HepG2 (cell line): ENCODE measurements at regions not wholly inside any gene's neighbourhood (a gene's known extent, or its start where the extent isn't known, plus 50 kb on each side); places are given as distances from the start of the nearest gene placed in this dataset.
A peak's percentile ranks its signal among the peaks of the same experiment; 100 is the strongest.

Source experiments
- BHLHE40 ChIP-seq: IDR thresholded peaks from 2 replicates; pipeline ENCODE4 v1.6.1; 2011; ENCODE audit warnings: low read length, improper control_type of control experiment
- BRD4 ChIP-seq: sonication (generic); formaldehyde crosslinking; IDR thresholded peaks from 2 replicates; pipeline ENCODE4 v1.4.0; 2020; ENCODE audit warnings: missing genetic modification reagents
- ETV5 ChIP-seq: IDR thresholded peaks from 2 replicates; pipeline ENCODE4 v1.6.1; 2018; ENCODE audit warnings: missing biosample characterization, missing genetic modification reagents, inconsistent platforms, borderline replicate concordance
- PITX1 ChIP-seq: sonication (generic); formaldehyde crosslinking; IDR thresholded peaks from 2 replicates; pipeline ENCODE4 v1.5.1; 2020; ENCODE audit warnings: mild to moderate bottlenecking, missing genetic modification reagents
- POLR2A ChIP-seq, 2 experiments: IDR thresholded peaks; 2 replicates each; pipeline ENCODE4 v1.6.1; 2011; ENCODE audit warnings: low read depth in 2 of 2, low read length in 2 of 2, mild to moderate bottlenecking in 1 of 2, moderate library complexity in 1 of 2; ENCODE audit not compliant: insufficient read depth in 1 of 2
- RXRB ChIP-seq: IDR thresholded peaks from 2 replicates; pipeline ENCODE4 v1.6.1; 2016; ENCODE audit warnings: borderline replicate concordance, missing genetic modification reagents, missing compliant biosample characterization
- SOX5 ChIP-seq: IDR thresholded peaks from 2 replicates; pipeline ENCODE4 v1.6.1; 2016; ENCODE audit warnings: borderline replicate concordance
- ZNF644 ChIP-seq: IDR thresholded peaks from 2 replicates; pipeline ENCODE4 v1.6.1; 2016; ENCODE audit warnings: low read depth
- TF ChIP-seq, protein P1 (sequence below): sonication (generic); formaldehyde crosslinking; IDR thresholded peaks from 2 replicates; pipeline ENCODE4 v1.5.1; 2020; ENCODE audit warnings: mild to moderate bottlenecking, missing genetic modification reagents, borderline replicate concordance
- TF ChIP-seq, protein P2 (sequence below): sonication (generic); formaldehyde crosslinking; IDR thresholded peaks from 2 replicates; pipeline ENCODE4 v1.4.0; 2020; ENCODE audit warnings: mild to moderate bottlenecking, missing genetic modification reagents, borderline replicate concordance
- TF ChIP-seq, protein P3 (sequence below): IDR thresholded peaks from 2 replicates; pipeline ENCODE4 v1.6.1; 2016; ENCODE audit warnings: low read depth
- TF ChIP-seq, protein P4 (sequence below): sonication (generic); formaldehyde crosslinking; IDR thresholded peaks from 2 replicates; pipeline ENCODE4 v1.5.1; 2020; ENCODE audit warnings: mild to moderate bottlenecking, missing genetic modification reagents, moderate library complexity

DNA sequence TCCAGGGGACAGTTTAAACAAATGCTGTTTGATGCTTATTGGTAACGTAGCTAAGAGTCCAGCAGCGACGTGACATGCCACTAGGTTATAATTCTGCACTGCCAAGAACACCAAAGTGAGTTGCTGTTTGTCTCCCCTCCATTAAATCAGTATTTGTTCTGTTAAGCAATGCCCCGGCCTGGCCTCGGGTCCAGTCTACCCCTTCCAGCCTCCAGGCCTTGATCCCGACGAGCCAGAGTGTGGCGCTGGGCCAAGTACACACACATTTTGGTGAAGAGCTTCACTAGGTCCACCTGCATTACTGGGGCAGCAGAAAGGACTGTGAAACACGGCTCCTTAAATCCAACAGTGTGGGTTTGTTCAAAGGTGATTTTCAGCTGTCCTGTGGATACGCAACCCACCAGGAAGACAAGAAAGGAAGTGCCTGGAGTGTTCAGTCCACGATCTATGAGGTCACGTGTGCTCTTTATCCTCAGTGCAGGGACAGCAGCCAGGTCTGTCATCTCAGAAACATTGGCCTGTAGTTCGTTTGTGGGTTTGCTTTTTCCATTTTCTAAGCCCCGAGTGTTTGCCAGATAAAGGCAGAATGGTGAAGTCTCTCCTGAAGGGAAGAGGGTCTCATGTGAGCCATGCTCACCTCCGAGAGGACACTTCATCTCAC is 58.7 kb upstream of the GPR31 start (continued):
- TF ChIP-seq, protein P1, sequence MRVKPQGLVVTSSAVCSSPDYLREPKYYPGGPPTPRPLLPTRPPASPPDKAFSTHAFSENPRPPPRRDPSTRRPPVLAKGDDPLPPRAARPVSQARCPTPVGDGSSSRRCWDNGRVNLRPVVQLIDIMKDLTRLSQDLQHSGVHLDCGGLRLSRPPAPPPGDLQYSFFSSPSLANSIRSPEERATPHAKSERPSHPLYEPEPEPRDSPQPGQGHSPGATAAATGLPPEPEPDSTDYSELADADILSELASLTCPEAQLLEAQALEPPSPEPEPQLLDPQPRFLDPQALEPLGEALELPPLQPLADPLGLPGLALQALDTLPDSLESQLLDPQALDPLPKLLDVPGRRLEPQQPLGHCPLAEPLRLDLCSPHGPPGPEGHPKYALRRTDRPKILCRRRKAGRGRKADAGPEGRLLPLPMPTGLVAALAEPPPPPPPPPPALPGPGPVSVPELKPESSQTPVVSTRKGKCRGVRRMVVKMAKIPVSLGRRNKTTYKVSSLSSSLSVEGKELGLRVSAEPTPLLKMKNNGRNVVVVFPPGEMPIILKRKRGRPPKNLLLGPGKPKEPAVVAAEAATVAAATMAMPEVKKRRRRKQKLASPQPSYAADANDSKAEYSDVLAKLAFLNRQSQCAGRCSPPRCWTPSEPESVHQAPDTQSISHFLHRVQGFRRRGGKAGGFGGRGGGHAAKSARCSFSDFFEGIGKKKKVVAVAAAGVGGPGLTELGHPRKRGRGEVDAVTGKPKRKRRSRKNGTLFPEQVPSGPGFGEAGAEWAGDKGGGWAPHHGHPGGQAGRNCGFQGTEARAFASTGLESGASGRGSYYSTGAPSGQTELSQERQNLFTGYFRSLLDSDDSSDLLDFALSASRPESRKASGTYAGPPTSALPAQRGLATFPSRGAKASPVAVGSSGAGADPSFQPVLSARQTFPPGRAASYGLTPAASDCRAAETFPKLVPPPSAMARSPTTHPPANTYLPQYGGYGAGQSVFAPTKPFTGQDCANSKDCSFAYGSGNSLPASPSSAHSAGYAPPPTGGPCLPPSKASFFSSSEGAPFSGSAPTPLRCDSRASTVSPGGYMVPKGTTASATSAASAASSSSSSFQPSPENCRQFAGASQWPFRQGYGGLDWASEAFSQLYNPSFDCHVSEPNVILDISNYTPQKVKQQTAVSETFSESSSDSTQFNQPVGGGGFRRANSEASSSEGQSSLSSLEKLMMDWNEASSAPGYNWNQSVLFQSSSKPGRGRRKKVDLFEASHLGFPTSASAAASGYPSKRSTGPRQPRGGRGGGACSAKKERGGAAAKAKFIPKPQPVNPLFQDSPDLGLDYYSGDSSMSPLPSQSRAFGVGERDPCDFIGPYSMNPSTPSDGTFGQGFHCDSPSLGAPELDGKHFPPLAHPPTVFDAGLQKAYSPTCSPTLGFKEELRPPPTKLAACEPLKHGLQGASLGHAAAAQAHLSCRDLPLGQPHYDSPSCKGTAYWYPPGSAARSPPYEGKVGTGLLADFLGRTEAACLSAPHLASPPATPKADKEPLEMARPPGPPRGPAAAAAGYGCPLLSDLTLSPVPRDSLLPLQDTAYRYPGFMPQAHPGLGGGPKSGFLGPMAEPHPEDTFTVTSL (CRISPR knock-in tag), result peak; percentile 39; the same call in 1 of the 2 replicates
- TF ChIP-seq, protein P2, sequence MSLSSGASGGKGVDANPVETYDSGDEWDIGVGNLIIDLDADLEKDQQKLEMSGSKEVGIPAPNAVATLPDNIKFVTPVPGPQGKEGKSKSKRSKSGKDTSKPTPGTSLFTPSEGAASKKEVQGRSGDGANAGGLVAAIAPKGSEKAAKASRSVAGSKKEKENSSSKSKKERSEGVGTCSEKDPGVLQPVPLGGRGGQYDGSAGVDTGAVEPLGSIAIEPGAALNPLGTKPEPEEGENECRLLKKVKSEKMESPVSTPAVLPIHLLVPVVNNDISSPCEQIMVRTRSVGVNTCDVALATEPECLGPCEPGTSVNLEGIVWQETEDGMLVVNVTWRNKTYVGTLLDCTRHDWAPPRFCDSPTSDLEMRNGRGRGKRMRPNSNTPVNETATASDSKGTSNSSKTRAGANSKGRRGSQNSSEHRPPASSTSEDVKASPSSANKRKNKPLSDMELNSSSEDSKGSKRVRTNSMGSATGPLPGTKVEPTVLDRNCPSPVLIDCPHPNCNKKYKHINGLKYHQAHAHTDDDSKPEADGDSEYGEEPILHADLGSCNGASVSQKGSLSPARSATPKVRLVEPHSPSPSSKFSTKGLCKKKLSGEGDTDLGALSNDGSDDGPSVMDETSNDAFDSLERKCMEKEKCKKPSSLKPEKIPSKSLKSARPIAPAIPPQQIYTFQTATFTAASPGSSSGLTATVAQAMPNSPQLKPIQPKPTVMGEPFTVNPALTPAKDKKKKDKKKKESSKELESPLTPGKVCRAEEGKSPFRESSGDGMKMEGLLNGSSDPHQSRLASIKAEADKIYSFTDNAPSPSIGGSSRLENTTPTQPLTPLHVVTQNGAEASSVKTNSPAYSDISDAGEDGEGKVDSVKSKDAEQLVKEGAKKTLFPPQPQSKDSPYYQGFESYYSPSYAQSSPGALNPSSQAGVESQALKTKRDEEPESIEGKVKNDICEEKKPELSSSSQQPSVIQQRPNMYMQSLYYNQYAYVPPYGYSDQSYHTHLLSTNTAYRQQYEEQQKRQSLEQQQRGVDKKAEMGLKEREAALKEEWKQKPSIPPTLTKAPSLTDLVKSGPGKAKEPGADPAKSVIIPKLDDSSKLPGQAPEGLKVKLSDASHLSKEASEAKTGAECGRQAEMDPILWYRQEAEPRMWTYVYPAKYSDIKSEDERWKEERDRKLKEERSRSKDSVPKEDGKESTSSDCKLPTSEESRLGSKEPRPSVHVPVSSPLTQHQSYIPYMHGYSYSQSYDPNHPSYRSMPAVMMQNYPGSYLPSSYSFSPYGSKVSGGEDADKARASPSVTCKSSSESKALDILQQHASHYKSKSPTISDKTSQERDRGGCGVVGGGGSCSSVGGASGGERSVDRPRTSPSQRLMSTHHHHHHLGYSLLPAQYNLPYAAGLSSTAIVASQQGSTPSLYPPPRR (CRISPR knock-in tag), result peak; percentile 61; the same call in 1 of the 2 replicates
- TF ChIP-seq, protein P3, sequence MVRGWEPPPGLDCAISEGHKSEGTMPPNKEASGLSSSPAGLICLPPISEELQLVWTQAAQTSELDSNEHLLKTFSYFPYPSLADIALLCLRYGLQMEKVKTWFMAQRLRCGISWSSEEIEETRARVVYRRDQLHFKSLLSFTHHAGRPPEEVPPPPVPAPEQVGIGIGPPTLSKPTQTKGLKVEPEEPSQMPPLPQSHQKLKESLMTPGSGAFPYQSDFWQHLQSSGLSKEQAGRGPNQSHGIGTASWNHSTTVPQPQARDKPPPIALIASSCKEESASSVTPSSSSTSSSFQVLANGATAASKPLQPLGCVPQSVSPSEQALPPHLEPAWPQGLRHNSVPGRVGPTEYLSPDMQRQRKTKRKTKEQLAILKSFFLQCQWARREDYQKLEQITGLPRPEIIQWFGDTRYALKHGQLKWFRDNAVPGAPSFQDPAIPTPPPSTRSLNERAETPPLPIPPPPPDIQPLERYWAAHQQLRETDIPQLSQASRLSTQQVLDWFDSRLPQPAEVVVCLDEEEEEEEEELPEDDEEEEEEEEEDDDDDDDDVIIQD (CRISPR knock-in tag), result 0 out of 2 replicates have a peak, but pooled peaks have one; percentile 31
- TF ChIP-seq BHLHE40, result peak; percentile 50; the same call in 1 of the 2 replicates
- TF ChIP-seq, protein P4, sequence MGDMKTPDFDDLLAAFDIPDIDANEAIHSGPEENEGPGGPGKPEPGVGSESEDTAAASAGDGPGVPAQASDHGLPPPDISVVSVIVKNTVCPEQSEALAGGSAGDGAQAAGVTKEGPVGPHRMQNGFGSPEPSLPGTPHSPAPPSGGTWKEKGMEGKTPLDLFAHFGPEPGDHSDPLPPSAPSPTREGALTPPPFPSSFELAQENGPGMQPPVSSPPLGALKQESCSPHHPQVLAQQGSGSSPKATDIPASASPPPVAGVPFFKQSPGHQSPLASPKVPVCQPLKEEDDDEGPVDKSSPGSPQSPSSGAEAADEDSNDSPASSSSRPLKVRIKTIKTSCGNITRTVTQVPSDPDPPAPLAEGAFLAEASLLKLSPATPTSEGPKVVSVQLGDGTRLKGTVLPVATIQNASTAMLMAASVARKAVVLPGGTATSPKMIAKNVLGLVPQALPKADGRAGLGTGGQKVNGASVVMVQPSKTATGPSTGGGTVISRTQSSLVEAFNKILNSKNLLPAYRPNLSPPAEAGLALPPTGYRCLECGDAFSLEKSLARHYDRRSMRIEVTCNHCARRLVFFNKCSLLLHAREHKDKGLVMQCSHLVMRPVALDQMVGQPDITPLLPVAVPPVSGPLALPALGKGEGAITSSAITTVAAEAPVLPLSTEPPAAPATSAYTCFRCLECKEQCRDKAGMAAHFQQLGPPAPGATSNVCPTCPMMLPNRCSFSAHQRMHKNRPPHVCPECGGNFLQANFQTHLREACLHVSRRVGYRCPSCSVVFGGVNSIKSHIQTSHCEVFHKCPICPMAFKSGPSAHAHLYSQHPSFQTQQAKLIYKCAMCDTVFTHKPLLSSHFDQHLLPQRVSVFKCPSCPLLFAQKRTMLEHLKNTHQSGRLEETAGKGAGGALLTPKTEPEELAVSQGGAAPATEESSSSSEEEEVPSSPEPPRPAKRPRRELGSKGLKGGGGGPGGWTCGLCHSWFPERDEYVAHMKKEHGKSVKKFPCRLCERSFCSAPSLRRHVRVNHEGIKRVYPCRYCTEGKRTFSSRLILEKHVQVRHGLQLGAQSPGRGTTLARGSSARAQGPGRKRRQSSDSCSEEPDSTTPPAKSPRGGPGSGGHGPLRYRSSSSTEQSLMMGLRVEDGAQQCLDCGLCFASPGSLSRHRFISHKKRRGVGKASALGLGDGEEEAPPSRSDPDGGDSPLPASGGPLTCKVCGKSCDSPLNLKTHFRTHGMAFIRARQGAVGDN, result peak; percentile 85
- peak; percentile 63; the same call in 1 of the 2 replicates for TF ChIP-seq RXRB (CRISPR knock-in tag)
- TF ChIP-seq SOX5 (CRISPR knock-in tag), result peak; percentile 72; the same call in 1 of the 2 replicates
- TF ChIP-seq POLR2A (IDR thresholded peaks at IDR 0.05; ENCODE audit: insufficient read depth in 1 of 2, low read depth in 2 of 2, low read length in 2 of 2), result peak; percentile 27 to 55; a peak in 2 of 4 replicates
- peak; percentile 83 for TF ChIP-seq PITX1 (CRISPR knock-in tag)
- peak; percentile 53; the same call in 1 of the 2 replicates for TF ChIP-seq ETV5 (CRISPR knock-in tag)
- peak; percentile 80; the same call in 1 of the 2 replicates for TF ChIP-seq ZNF644 (CRISPR knock-in tag)
- peak; percentile 79 for TF ChIP-seq BRD4 (CRISPR knock-in tag)
